Suprapubic skin (tissue), 4 donors: ENCODE measurements at regions not wholly inside any gene's neighbourhood (a gene's known extent, or its start where the extent isn't known, plus 50 kb on each side); places are given as distances from the start of the nearest gene placed in this dataset.

Experiments
- DNase-seq, 2 donors: peaks; one replicate each; pipeline ENCODE4 v3.0.0-alpha.2; 2019; ENCODE audit warnings: low spot score in 2 of 2
- H3K27ac ChIP-seq: fragments of 200-600 bp; sonication (generic); one replicate; pipeline ENCODE4 v1.5.1; 2019
- H3K27me3 ChIP-seq: fragments of 200-600 bp; sonication (generic); one replicate; pipeline ENCODE4 v1.5.1; 2019
- H3K36me3 ChIP-seq: fragments of 200-600 bp; sonication (generic); one replicate; pipeline ENCODE4 v1.5.1; 2019
- H3K4me1 ChIP-seq: fragments of 200-600 bp; sonication (generic); one replicate; pipeline ENCODE4 v1.5.1; 2019
- H3K4me3 ChIP-seq: fragments of 200-600 bp; sonication (generic); one replicate; pipeline ENCODE4 v1.5.1; 2019; ENCODE audit warnings: mild to moderate bottlenecking
- H3K9me3 ChIP-seq: fragments of 200-600 bp; sonication (generic); one replicate; pipeline ENCODE4 v1.5.1; 2019
- EP300 ChIP-seq: sonication (generic); formaldehyde crosslinking; IDR thresholded peaks from one replicate; pipeline ENCODE4 v1.6.1; 2017; ENCODE audit warnings: antibody characterized with exemption
- POLR2A ChIP-seq, 2 donors: fragments of 450-650 bp; IDR thresholded peaks; one replicate each; pipeline ENCODE4 v1.6.1; 2017; ENCODE audit warnings: antibody characterized with exemption in 2 of 2, mild to moderate bottlenecking in 2 of 2, moderate library complexity in 2 of 2
- POLR2AphosphoS5 ChIP-seq, 3 donors: sonication (generic); formaldehyde crosslinking; IDR thresholded peaks; one replicate each; pipeline ENCODE4 v1.6.1; 2017; ENCODE audit warnings: antibody characterized with exemption in 3 of 3
- WGBS: methylation state at CpG from one replicate; pipeline ENCODE4 v1.1.5; 2018; 5-methylcytosine and 5-hydroxymethylcytosine counted together
- TF ChIP-seq, protein P1 (sequence below), 2 donors: fragments of 200-600 bp in 1 of 2; fragments of 450-650 bp in 1 of 2; sonication (generic) in 1 of 2; IDR thresholded peaks; one replicate each; pipeline ENCODE4 v1.5.1; 2016 to 2019; ENCODE audit warnings: antibody characterized with exemption in 2 of 2, mild to moderate bottlenecking in 1 of 2, moderate library complexity in 1 of 2

DNA sequence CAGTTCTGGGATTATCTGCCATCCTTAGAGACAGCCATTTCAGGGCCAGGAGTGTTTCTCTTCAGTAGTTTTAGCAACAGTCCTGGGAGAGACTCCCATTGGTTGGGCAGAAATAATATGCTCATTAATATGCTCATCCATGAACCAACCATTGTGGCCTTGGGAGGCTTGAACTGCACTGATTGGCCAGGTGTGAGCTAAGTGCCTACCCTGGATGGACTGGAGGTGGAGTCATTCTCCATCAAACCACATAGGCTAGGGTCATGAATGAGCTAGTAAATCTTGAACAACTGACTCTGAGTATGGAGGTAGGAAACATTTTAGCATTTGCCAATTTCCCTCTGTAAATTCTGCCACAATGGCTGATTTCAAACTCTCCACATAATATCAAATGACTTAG lies 70.2 kb upstream of the ZFP64 start:
- H3K36me3 ChIP-seq, result no peaks in the 10 kb centered on the region
- TF ChIP-seq EP300 (no peak), POLR2AphosphoS5 (IDR thresholded peaks at IDR 0.05) (no peak), POLR2A (IDR thresholded peaks at IDR 0.05) (no peak)
- TF ChIP-seq, protein P1, sequence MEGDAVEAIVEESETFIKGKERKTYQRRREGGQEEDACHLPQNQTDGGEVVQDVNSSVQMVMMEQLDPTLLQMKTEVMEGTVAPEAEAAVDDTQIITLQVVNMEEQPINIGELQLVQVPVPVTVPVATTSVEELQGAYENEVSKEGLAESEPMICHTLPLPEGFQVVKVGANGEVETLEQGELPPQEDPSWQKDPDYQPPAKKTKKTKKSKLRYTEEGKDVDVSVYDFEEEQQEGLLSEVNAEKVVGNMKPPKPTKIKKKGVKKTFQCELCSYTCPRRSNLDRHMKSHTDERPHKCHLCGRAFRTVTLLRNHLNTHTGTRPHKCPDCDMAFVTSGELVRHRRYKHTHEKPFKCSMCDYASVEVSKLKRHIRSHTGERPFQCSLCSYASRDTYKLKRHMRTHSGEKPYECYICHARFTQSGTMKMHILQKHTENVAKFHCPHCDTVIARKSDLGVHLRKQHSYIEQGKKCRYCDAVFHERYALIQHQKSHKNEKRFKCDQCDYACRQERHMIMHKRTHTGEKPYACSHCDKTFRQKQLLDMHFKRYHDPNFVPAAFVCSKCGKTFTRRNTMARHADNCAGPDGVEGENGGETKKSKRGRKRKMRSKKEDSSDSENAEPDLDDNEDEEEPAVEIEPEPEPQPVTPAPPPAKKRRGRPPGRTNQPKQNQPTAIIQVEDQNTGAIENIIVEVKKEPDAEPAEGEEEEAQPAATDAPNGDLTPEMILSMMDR (IDR thresholded peaks at IDR 0.05), result no peak
- H3K9me3 ChIP-seq, result no peaks in the 10 kb centered on the region
- DNase-seq, result no peak
- peaks cover 6% of the 10 kb centered on the region for H3K27me3 ChIP-seq
- H3K4me1 ChIP-seq, result no peaks in the 10 kb centered on the region
- no peak overlapping the region for H3K4me3 ChIP-seq
- H3K27ac ChIP-seq, result no peak overlapping the region

DNA sequence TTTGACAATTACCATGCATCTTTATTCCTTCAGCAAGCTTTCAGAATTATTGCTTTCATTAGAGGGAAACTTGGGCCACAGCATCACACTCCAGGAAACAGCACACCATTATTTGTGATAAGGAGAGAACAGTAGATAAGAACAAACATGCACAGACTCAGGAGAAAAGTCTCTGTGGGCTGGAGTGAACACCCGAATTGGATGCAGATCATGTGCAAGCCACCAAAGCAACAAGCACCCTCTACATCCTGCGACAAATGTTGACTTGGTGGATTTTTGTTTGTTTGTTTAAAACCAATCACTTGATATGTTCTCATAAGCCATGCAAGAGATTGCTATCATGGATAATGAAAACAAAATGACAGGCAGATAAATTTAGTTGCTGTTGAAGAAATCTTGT lies 67.7 kb upstream of the ZFP64 start:
- Histone ChIP-seq H3K27ac (no peak overlapping the region), H3K4me3 (no peak overlapping the region), H3K36me3 (no peaks in the 10 kb centered on the region), H3K27me3 (peaks cover 6% of the 10 kb centered on the region), H3K9me3 (no peaks in the 10 kb centered on the region), H3K4me1 (no peaks in the 10 kb centered on the region)
- no peak for TF ChIP-seq POLR2A (IDR thresholded peaks at IDR 0.05)
- TF ChIP-seq EP300, result no peak
- TF ChIP-seq POLR2AphosphoS5 (IDR thresholded peaks at IDR 0.05), result no peak
- TF ChIP-seq, protein P1 (IDR thresholded peaks at IDR 0.05), result no peak
- 58% methylated on average over 2 of the region's 2 CpGs for WGBS
- no peak for DNase-seq

DNA sequence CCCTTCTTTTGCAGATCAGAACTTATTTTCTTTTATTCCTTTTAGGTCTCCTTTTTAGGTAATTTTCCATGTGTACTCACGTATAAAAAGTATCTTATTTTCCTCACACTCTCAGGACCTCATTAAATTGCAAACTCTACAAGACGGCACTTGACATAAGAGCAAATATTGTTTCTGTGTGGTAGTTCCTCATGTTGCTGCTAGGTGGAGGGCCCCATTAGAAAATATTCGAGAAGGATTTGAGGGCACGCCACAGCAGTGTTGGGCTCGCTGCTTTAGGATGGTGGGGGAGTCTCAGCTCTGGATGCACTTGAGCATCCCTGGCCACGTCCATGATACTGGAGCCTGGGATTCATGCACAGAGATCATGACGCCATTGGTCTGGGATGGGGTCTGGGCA lies 64.9 kb upstream of the ZFP64 start:
- no peaks in the 10 kb centered on the region for H3K27me3 ChIP-seq
- H3K36me3 ChIP-seq, result no peaks in the 10 kb centered on the region
- H3K27ac ChIP-seq, result no peak overlapping the region
- no peaks in the 10 kb centered on the region for H3K9me3 ChIP-seq
- TF ChIP-seq POLR2AphosphoS5 (IDR thresholded peaks at IDR 0.05), result no peak
- TF ChIP-seq, protein P1 (IDR thresholded peaks at IDR 0.05), result no peak
- no peak for TF ChIP-seq EP300
- no peak for TF ChIP-seq POLR2A (IDR thresholded peaks at IDR 0.05)
- DNase-seq, result no peak
- no peaks in the 10 kb centered on the region for H3K4me1 ChIP-seq
- WGBS, result 88% methylated on average over 7 of the region's 7 CpGs
- H3K4me3 ChIP-seq, result no peak overlapping the region

DNA sequence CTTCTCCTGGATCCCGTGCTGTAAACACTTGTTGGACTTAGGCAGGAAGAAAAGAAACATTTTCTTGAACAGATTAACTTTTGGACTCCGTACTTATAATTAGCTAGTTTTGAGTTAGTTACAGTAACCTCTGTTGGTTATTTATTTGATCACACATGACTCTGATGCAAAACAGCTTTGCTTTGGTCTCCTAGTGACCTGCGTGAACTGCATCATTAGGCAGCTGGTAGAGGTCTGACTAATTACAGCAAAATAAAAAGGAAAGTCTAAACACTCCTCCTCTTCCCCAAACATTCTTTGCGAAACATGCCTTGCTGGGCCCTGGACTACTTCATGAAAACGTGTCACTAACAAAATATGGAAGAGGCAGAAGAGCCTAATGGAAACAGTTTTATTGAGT lies 61.1 kb upstream of the ZFP64 start:
- Histone ChIP-seq H3K27me3 (no peaks in the 10 kb centered on the region), H3K27ac (no peak overlapping the region), H3K4me3 (no peak overlapping the region), H3K36me3 (no peaks in the 10 kb centered on the region), H3K4me1 (no peaks in the 10 kb centered on the region), H3K9me3 (no peaks in the 10 kb centered on the region)
- TF ChIP-seq EP300 (no peak), POLR2AphosphoS5 (IDR thresholded peaks at IDR 0.05) (no peak), POLR2A (IDR thresholded peaks at IDR 0.05) (no peak)
- TF ChIP-seq, protein P1 (IDR thresholded peaks at IDR 0.05), result no peak
- DNase-seq, result no peak
- 81% methylated on average over 5 of the region's 5 CpGs for WGBS

DNA sequence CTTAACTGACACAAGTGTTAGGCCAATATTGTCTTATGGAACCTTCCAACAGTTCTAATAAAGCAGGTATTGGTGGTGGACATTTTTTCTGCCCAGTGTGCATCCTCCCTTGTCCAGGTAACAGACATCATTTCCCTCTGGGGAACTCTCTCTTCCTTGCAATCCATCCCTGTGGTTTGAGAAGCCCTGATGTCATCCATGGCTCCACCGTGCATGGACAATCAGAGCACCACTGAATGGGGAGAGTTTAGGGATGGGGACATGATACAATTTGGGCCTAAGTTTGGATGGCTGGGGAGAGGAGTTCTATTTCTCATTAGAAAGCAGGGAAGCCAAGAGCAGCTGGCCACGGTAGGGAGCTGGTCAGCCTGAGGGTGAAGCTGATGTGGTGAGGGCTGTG lies 60.2 kb upstream of the ZFP64 start:
- TF ChIP-seq EP300 (no peak), POLR2A (IDR thresholded peaks at IDR 0.05) (no peak), POLR2AphosphoS5 (IDR thresholded peaks at IDR 0.05) (no peak)
- TF ChIP-seq, protein P1 (IDR thresholded peaks at IDR 0.05), result no peak
- DNase-seq, result no peak
- Histone ChIP-seq H3K4me1 (no peaks in the 10 kb centered on the region), H3K27ac (no peak overlapping the region), H3K4me3 (no peak overlapping the region), H3K27me3 (no peaks in the 10 kb centered on the region), H3K36me3 (no peaks in the 10 kb centered on the region), H3K9me3 (no peaks in the 10 kb centered on the region)
- WGBS, result 93% methylated on average over 2 of the region's 2 CpGs
